SK-N-SH treated with all-trans-retinoic acid at 6 μM for 48 hours (cell line): ENCODE measurements at regions not wholly inside any gene's neighbourhood (a gene's known extent, or its start where the extent isn't known, plus 50 kb on each side); places are given as distances from the start of the nearest gene placed in this dataset.

ENCODE experiments used
- ATAC-seq: fragments of 200-7000 bp; cut with Tn5 transposase; 3 replicates; pipeline ENCODE4 v1.9.1; 2020; ENCODE audit warnings: mild to moderate bottlenecking, moderate library complexity
- ARNTL ChIP-seq: fragments of 450-650 bp; formaldehyde crosslinking; IDR thresholded peaks from 2 replicates; pipeline ENCODE4 v1.5.0; 2020; ENCODE audit warnings: low read depth, mild to moderate bottlenecking, moderate library complexity, borderline replicate concordance
- CSDC2 ChIP-seq: fragments of 250-450 bp; sonication (Bioruptor Pico); IDR thresholded peaks from 2 replicates; pipeline ENCODE4 v1.5.0; 2020; ENCODE audit warnings: mild to moderate bottlenecking, moderate library complexity
- ESRRG ChIP-seq: fragments of 250-450 bp; sonication (Bioruptor Pico); IDR thresholded peaks from 2 replicates; pipeline ENCODE4 v1.6.1; 2021; ENCODE audit warnings: mild to moderate bottlenecking
- GLIS3 ChIP-seq: fragments of 250-450 bp; sonication (Bioruptor Pico); IDR thresholded peaks from 2 replicates; pipeline ENCODE4 v1.5.0; 2020; ENCODE audit warnings: mild to moderate bottlenecking, moderate library complexity
- ISL1 ChIP-seq: fragments of 250-450 bp; sonication (Bioruptor Pico); IDR thresholded peaks from 2 replicates; pipeline ENCODE4 v2.1.2; 2022; ENCODE audit warnings: mild to moderate bottlenecking, moderate library complexity
- OSR1 ChIP-seq: fragments of 250-450 bp; sonication (Bioruptor Pico); IDR thresholded peaks from 2 replicates; pipeline ENCODE4 v1.8.0; 2022; ENCODE audit warnings: moderate library complexity, mild to moderate bottlenecking, inconsistent platforms
- PPARA ChIP-seq: fragments of 250-450 bp; sonication (Bioruptor Pico); IDR thresholded peaks from 2 replicates; pipeline ENCODE4 v1.5.0; 2020; ENCODE audit warnings: mild to moderate bottlenecking, borderline replicate concordance
- RARB ChIP-seq: fragments of 250-450 bp; sonication (Bioruptor Pico); IDR thresholded peaks from 2 replicates; pipeline ENCODE4 v1.8.0; 2021; ENCODE audit warnings: mild to moderate bottlenecking, moderate library complexity
- SNAI2 ChIP-seq: fragments of 250-450 bp; sonication (Bioruptor Pico); IDR thresholded peaks from 2 replicates; pipeline ENCODE4 v1.5.0; 2020; ENCODE audit warnings: mild to moderate bottlenecking, moderate library complexity
- TCF4 ChIP-seq: fragments of 250-450 bp; sonication (Bioruptor Pico); IDR thresholded peaks from 2 replicates; pipeline ENCODE4 v1.8.0; 2021; ENCODE audit warnings: mild to moderate bottlenecking, moderate library complexity, borderline replicate concordance
- ZC3H10 ChIP-seq: fragments of 250-450 bp; sonication (Bioruptor Pico); IDR thresholded peaks from 2 replicates; pipeline ENCODE4 v1.5.1; 2021; ENCODE audit warnings: mild to moderate bottlenecking, moderate library complexity
- ZFP3 ChIP-seq: fragments of 250-450 bp; sonication (Bioruptor Pico); IDR thresholded peaks from 2 replicates; pipeline ENCODE4 v1.5.0; 2020; ENCODE audit warnings: mild to moderate bottlenecking, moderate library complexity
- ZFP30 ChIP-seq: fragments of 450-650 bp; formaldehyde crosslinking; IDR thresholded peaks from 2 replicates; pipeline ENCODE4 v1.5.0; 2022; ENCODE audit warnings: mild to moderate bottlenecking, moderate library complexity
- ZNF565 ChIP-seq: fragments of 450-650 bp; formaldehyde crosslinking; conservative IDR thresholded peaks from 2 replicates; pipeline ENCODE4 v1.5.0; 2020; ENCODE audit warnings: low read depth, mild to moderate bottlenecking, moderate library complexity
- ZNF70 ChIP-seq: fragments of 450-650 bp; formaldehyde crosslinking; IDR thresholded peaks from 2 replicates; pipeline ENCODE4 v1.5.0; 2020; ENCODE audit warnings: mild to moderate bottlenecking, moderate library complexity
- ZNF8 ChIP-seq: fragments of 450-650 bp; formaldehyde crosslinking; IDR thresholded peaks from 2 replicates; pipeline ENCODE4 v1.5.0; 2020; ENCODE audit warnings: mild to moderate bottlenecking, moderate library complexity
- TF ChIP-seq, protein P1 (sequence below): fragments of 250-450 bp; sonication (Bioruptor Pico); IDR thresholded peaks from 2 replicates; pipeline ENCODE4 v1.8.0; 2020; ENCODE audit warnings: mild to moderate bottlenecking, moderate library complexity, borderline replicate concordance
- TF ChIP-seq, protein P2 (sequence below): fragments of 250-450 bp; sonication (Bioruptor Pico); IDR thresholded peaks from 2 replicates; pipeline ENCODE4 v1.5.0; 2020; ENCODE audit warnings: mild to moderate bottlenecking, moderate library complexity
- TF ChIP-seq, protein P3 (sequence below): fragments of 250-450 bp; sonication (Bioruptor Pico); IDR thresholded peaks from 2 replicates; pipeline ENCODE4 v1.8.0; 2021; ENCODE audit warnings: low read depth, mild to moderate bottlenecking, moderate library complexity, borderline replicate concordance
- TF ChIP-seq, protein P4 (sequence below): fragments of 250-450 bp; sonication (Bioruptor Pico); IDR thresholded peaks from 2 replicates; pipeline ENCODE4 v1.5.1; 2021; ENCODE audit warnings: mild to moderate bottlenecking, moderate library complexity
- TF ChIP-seq, protein P5 (sequence below): fragments of 250-450 bp; sonication (Bioruptor Pico); IDR thresholded peaks from 2 replicates; pipeline ENCODE4 v1.5.1; 2020; ENCODE audit warnings: low read depth, mild to moderate bottlenecking, moderate library complexity

DNA sequence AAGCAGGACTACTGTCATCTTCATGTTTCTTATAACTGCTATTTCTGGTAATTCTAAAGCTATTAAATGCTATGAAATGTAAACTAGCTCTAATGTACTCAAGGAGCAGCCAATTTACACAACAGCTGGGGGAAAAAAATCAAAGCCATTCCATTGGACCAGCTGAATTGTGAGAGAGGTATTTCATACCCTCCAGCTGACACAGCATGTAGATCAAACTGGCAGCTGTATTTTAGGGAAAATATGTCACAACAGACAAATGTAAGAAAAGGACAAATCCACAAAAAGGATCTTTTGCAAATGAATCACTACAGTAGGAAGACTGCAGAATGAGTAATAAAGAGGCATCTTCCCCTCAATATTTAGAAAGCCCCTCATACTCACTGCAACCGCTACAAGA lies 65.2 kb upstream of the FAM47B start:
- ATAC-seq, result no peak
- no peak for TF ChIP-seq RARB (CRISPR knock-in tag)
- no peak for TF ChIP-seq ZNF565 (CRISPR knock-in tag)
- no peak for TF ChIP-seq GLIS3 (CRISPR knock-in tag)
- TF ChIP-seq, protein P1, sequence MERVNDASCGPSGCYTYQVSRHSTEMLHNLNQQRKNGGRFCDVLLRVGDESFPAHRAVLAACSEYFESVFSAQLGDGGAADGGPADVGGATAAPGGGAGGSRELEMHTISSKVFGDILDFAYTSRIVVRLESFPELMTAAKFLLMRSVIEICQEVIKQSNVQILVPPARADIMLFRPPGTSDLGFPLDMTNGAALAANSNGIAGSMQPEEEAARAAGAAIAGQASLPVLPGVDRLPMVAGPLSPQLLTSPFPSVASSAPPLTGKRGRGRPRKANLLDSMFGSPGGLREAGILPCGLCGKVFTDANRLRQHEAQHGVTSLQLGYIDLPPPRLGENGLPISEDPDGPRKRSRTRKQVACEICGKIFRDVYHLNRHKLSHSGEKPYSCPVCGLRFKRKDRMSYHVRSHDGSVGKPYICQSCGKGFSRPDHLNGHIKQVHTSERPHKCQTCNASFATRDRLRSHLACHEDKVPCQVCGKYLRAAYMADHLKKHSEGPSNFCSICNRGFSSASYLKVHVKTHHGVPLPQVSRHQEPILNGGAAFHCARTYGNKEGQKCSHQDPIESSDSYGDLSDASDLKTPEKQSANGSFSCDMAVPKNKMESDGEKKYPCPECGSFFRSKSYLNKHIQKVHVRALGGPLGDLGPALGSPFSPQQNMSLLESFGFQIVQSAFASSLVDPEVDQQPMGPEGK (CRISPR knock-in tag), result no peak
- TF ChIP-seq, protein P2, sequence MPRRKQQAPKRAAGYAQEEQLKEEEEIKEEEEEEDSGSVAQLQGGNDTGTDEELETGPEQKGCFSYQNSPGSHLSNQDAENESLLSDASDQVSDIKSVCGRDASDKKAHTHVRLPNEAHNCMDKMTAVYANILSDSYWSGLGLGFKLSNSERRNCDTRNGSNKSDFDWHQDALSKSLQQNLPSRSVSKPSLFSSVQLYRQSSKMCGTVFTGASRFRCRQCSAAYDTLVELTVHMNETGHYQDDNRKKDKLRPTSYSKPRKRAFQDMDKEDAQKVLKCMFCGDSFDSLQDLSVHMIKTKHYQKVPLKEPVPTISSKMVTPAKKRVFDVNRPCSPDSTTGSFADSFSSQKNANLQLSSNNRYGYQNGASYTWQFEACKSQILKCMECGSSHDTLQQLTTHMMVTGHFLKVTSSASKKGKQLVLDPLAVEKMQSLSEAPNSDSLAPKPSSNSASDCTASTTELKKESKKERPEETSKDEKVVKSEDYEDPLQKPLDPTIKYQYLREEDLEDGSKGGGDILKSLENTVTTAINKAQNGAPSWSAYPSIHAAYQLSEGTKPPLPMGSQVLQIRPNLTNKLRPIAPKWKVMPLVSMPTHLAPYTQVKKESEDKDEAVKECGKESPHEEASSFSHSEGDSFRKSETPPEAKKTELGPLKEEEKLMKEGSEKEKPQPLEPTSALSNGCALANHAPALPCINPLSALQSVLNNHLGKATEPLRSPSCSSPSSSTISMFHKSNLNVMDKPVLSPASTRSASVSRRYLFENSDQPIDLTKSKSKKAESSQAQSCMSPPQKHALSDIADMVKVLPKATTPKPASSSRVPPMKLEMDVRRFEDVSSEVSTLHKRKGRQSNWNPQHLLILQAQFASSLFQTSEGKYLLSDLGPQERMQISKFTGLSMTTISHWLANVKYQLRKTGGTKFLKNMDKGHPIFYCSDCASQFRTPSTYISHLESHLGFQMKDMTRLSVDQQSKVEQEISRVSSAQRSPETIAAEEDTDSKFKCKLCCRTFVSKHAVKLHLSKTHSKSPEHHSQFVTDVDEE, result no peak
- TF ChIP-seq, protein P3, sequence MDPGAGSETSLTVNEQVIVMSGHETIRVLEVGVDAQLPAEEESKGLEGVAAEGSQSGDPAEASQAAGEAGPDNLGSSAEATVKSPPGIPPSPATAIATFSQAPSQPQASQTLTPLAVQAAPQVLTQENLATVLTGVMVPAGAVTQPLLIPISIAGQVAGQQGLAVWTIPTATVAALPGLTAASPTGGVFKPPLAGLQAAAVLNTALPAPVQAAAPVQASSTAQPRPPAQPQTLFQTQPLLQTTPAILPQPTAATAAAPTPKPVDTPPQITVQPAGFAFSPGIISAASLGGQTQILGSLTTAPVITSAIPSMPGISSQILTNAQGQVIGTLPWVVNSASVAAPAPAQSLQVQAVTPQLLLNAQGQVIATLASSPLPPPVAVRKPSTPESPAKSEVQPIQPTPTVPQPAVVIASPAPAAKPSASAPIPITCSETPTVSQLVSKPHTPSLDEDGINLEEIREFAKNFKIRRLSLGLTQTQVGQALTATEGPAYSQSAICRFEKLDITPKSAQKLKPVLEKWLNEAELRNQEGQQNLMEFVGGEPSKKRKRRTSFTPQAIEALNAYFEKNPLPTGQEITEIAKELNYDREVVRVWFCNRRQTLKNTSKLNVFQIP (CRISPR knock-in tag), result no peak
- TF ChIP-seq ZNF70 (CRISPR knock-in tag), result no peak
- TF ChIP-seq, protein P4, sequence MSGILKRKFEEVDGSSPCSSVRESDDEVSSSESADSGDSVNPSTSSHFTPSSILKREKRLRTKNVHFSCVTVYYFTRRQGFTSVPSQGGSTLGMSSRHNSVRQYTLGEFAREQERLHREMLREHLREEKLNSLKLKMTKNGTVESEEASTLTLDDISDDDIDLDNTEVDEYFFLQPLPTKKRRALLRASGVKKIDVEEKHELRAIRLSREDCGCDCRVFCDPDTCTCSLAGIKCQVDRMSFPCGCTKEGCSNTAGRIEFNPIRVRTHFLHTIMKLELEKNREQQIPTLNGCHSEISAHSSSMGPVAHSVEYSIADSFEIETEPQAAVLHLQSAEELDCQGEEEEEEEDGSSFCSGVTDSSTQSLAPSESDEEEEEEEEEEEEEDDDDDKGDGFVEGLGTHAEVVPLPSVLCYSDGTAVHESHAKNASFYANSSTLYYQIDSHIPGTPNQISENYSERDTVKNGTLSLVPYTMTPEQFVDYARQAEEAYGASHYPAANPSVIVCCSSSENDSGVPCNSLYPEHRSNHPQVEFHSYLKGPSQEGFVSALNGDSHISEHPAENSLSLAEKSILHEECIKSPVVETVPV (CRISPR knock-in tag), result no peak
- TF ChIP-seq ZC3H10 (CRISPR knock-in tag), result no peak
- no peak for TF ChIP-seq ZNF8 (CRISPR knock-in tag)
- TF ChIP-seq TCF4 (CRISPR knock-in tag), result no peak
- TF ChIP-seq PPARA (CRISPR knock-in tag), result no peak
- TF ChIP-seq ARNTL (CRISPR knock-in tag), result no peak
- no peak for TF ChIP-seq ISL1
- no peak for TF ChIP-seq OSR1 (CRISPR knock-in tag)
- no peak for TF ChIP-seq SNAI2 (CRISPR knock-in tag)
- TF ChIP-seq, protein P5, sequence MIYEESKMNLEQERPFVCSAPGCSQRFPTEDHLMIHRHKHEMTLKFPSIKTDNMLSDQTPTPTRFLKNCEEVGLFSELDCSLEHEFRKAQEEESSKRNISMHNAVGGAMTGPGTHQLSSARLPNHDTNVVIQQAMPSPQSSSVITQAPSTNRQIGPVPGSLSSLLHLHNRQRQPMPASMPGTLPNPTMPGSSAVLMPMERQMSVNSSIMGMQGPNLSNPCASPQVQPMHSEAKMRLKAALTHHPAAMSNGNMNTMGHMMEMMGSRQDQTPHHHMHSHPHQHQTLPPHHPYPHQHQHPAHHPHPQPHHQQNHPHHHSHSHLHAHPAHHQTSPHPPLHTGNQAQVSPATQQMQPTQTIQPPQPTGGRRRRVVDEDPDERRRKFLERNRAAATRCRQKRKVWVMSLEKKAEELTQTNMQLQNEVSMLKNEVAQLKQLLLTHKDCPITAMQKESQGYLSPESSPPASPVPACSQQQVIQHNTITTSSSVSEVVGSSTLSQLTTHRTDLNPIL, result no peak

DNA sequence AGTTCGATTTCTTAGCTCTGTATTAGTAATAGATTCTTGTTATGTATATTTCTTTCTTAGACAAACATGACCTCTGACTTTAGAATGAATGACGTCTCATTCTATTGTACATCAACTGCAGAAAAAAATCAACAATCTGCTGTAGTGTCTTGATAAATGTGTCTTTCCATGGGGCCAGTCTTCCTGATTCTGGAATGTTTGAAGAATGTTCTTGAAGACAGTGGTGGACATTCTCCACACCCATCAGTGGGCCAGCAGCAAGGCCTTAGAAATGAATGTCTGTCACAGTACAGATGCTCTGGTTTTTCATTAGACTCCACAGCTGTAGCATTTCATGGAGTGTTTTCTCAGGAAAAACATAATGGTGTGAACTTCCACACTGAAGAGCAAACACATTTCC lies 63.2 kb upstream of the FAM47B start:
- no peak for TF ChIP-seq PPARA (CRISPR knock-in tag)
- TF ChIP-seq, protein P1 (CRISPR knock-in tag), result no peak
- no peak for TF ChIP-seq ZNF8 (CRISPR knock-in tag)
- TF ChIP-seq, protein P4 (CRISPR knock-in tag), result no peak
- TF ChIP-seq GLIS3 (CRISPR knock-in tag), result no peak
- no peak for TF ChIP-seq RARB (CRISPR knock-in tag)
- TF ChIP-seq CSDC2 (CRISPR knock-in tag), result no peak
- TF ChIP-seq ARNTL (CRISPR knock-in tag), result no peak
- no peak for TF ChIP-seq ISL1
- TF ChIP-seq SNAI2 (CRISPR knock-in tag), result no peak
- TF ChIP-seq ESRRG (CRISPR knock-in tag), result no peak
- TF ChIP-seq, protein P2, result no peak
- TF ChIP-seq ZFP3, result no peak
- TF ChIP-seq ZNF565 (CRISPR knock-in tag), result no peak
- no peak for TF ChIP-seq ZC3H10 (CRISPR knock-in tag)
- no peak for TF ChIP-seq ZFP30
- ATAC-seq, result no peak
